ENCODE measurements at regions not wholly inside any gene's neighbourhood (a gene's known extent, or its start where the extent isn't known, plus 50 kb on each side); places are given as distances from the start of the nearest gene placed in this dataset.
"Not testable (repeated sequence)": the region's sequence is repeated elsewhere in the genome, so short reads cannot be mapped to it uniquely, and the experiment has no call there.

GRCh38 chr4:126468144-126468543 lies 1153.4 kb downstream of the FAT4 start:
- no peak for DNase-seq (ENCODE audit: low read depth)
- no peak overlapping the region for H3K4me3 ChIP-seq (ENCODE audit: low read depth, low read length)

DNA sequence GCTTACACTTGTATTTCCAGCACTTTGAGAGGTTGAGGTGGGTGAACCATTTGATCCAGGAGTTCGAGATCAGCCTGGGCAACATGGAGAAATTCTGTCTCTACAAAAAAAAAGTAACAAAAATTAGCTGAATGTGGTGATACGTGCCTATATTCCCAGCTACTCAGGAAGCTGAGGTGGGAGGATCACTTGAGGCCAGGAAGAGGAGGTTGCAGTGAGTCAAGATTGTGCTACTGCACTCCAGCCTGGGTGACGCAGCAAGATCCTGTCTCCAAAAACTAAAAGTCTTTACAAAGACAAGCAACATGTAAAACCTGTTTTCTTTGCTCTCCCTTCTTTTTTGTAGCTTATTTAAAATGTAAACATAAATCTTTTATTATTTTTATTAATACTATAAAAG lies 1156.1 kb downstream of the FAT4 start:
- H3K4me3 ChIP-seq (ENCODE audit: low read depth, low read length): no peak overlapping the region
- no peak for DNase-seq (ENCODE audit: low read depth)

- no peak overlapping the region for H3K4me3 ChIP-seq (ENCODE audit: low read depth, low read length)
- DNase-seq (ENCODE audit: low read depth): no peak
Observed at GRCh38 chr4:126475730-126476129, 1157.0 kb upstream of the INTU start.

GRCh38 chr4:126479709-126480108 lies 1153.0 kb upstream of the INTU start:
- no peak overlapping the region for H3K4me3 ChIP-seq (ENCODE audit: low read depth, low read length)
- DNase-seq (ENCODE audit: low read depth): no peak

DNA sequence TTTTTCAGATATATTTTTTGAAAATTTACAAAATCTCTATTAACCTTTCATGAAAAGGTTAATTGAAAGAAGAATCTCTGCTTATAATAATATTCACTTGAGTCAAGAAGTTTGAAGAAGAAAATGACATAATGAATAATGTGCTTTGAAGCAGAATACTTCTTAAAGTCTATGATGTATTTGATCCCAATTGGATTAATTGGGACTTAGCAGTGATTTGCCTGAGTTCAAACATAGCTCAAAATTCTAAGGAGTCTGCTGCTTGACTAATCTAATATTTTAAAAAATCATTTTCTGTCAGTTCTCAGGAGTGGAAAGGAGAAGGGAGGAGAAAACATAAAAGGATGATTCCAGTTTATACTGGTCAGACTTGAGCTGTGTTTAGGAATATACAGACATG lies 1150.4 kb upstream of the INTU start:
- H3K4me3 ChIP-seq (ENCODE audit: low read depth, low read length): no peak overlapping the region
- no peak for DNase-seq (ENCODE audit: low read depth)

- no peak for DNase-seq (ENCODE audit: low read depth)
- H3K4me3 ChIP-seq (ENCODE audit: low read depth, low read length): no peak overlapping the region
Observed at GRCh38 chr4:126486377-126486776, 1146.4 kb upstream of the INTU start.

GRCh38 chr4:126489826-126490463 lies 1142.8 kb upstream of the INTU start:
- no peak for DNase-seq (ENCODE audit: low read depth)
- no peak overlapping the region for H3K4me3 ChIP-seq (ENCODE audit: low read depth, low read length)

- no peak overlapping the region for H3K4me3 ChIP-seq (ENCODE audit: low read depth, low read length)
- DNase-seq (ENCODE audit: low read depth): no peak
Observed at GRCh38 chr4:126495163-126495752, 1137.5 kb upstream of the INTU start.

- no peak overlapping the region for H3K4me3 ChIP-seq (ENCODE audit: low read depth, low read length)
- DNase-seq (ENCODE audit: low read depth): no peak
Observed at GRCh38 chr4:126512979-126513378, 1119.8 kb upstream of the INTU start.

GRCh38 chr4:126513596-126513995 lies 1119.2 kb upstream of the INTU start:
- no peak overlapping the region for H3K4me3 ChIP-seq (ENCODE audit: low read depth, low read length)
- no peak for DNase-seq (ENCODE audit: low read depth)

- H3K4me3 ChIP-seq (ENCODE audit: low read depth, low read length): no peak overlapping the region
- DNase-seq (ENCODE audit: low read depth): no peak
Observed at GRCh38 chr4:126520731-126521130, 1112.0 kb upstream of the INTU start.

DNA sequence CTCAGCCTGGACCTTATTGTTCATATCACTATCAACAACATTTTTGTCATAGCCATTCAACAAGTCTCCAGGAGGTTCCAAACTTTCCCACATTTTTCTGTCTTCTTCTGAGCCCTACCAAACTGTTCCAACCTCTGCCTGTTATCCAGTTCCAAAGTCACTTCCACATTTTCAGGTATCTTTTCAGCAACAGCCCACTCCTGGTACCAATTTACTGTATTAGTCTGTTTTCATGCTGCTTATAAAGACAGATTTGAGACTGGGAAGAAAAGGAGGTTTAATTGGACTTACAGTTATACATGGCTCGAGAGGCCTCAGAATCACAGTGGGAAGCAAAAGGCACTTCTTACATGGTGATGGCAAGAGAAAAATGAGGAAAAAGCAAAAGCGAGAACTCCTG lies 1107.4 kb upstream of the INTU start:
- H3K4me3 ChIP-seq (ENCODE audit: low read depth, low read length); DNase-seq (ENCODE audit: low read depth): not testable (repeated sequence)

DNA sequence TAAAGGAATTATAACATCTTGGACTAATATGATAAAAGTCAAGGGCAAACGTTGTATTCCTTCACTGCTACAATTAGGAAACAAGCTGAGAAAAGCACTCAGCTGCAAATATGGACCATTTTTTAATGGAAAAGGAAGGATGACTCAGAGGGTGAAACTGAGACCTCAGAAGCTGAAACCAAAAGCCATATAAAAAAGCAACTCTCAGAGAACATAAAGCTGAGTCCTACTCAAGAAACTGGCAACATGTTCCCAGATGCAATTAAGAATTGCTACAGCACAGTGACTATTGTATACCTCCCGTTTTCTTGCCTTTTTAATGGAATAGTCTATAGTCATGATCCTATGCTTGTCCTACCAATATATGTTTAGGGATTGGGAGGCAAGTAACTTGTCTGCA lies 1106.4 kb upstream of the INTU start:
- H3K4me3 ChIP-seq (ENCODE audit: low read depth, low read length): no peak overlapping the region
- DNase-seq (ENCODE audit: low read depth): no peak

DNA sequence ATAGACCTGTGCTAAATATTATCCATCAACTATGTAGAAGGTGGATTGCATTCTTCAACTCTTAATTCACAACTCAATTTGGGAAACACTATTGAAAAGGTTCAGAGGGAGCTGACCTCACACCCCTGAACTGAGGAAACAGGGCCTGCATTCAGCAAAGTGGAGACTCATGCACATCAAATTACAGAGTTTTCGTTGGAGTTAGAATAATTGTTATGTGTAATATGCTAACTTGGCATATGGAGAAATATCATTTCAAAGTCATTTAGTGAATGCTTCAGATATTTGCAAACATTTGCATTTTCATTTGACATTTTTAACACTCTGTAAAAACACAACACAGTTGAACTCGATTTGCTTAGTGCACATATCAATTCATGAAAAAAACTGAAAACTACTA lies 1102.8 kb upstream of the INTU start:
- no peak for DNase-seq (ENCODE audit: low read depth)
- H3K4me3 ChIP-seq (ENCODE audit: low read depth, low read length): no peak overlapping the region

- H3K4me3 ChIP-seq (ENCODE audit: low read depth, low read length): no peak overlapping the region
Observed at GRCh38 chr4:126530996-126531585, 1101.7 kb upstream of the INTU start.

DNA sequence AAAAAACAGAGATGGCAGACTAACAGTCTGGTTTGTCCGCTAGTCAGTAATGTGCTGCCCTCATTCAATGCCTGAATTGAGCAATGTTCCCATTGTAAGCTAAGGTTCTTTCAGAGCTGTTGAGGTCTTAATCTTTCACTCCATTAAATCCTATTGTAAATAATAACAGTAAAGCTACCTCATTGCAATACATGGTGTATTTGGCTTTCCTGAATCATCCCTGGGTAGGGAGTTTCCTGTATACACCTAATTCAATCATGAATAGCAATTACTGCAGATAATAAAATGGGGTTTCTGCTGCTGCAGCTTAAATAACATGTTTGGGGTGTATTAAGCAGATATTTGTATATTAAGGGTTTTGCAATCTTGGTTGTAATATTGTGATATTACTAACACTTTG lies 1100.2 kb upstream of the INTU start:
- H3K4me3 ChIP-seq (ENCODE audit: low read depth, low read length): no peak overlapping the region
- no peak for DNase-seq (ENCODE audit: low read depth)

More at GRCh38 chr4:126530996-126531585, 1101.7 kb upstream of the INTU start:
- DNase-seq (ENCODE audit: low read depth): no peak

DNA sequence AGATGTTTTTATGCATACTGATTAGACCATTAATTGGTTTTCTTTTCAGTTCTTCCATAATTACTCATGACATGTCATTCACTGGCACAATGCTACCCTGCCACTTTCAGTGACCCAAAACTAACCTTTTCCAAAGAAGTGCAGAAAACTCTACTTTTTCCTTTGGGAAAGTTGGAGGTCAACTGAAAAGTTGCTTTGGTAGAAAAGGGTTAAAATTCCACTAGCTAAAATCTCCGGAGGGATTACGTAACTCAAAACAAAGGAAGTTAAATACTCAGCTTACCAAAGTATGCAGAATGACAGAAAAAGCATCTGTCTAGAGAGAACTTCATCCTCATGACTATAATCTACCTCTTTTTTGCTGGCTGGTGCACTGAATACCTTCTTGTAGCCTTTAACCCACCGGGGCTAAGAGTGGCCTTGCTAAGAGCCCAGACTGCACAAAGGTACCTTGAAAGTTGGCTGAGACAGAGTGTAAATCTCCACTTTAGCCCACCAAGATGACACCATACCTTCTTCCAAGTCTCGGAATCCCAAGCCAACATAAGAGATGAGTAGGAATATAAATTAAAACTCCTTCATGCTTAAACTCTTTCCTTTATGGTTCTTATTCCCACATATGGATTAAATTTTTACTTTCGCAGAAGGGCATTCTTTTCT lies 1099.5 kb upstream of the INTU start:
- DNase-seq (ENCODE audit: low read depth): no peak
- no peak overlapping the region for H3K4me3 ChIP-seq (ENCODE audit: low read depth, low read length)

- H3K4me3 ChIP-seq (ENCODE audit: low read depth, low read length): no peak overlapping the region
- no peak for DNase-seq (ENCODE audit: low read depth)
Observed at GRCh38 chr4:126539771-126540170, 1093.0 kb upstream of the INTU start.

DNA sequence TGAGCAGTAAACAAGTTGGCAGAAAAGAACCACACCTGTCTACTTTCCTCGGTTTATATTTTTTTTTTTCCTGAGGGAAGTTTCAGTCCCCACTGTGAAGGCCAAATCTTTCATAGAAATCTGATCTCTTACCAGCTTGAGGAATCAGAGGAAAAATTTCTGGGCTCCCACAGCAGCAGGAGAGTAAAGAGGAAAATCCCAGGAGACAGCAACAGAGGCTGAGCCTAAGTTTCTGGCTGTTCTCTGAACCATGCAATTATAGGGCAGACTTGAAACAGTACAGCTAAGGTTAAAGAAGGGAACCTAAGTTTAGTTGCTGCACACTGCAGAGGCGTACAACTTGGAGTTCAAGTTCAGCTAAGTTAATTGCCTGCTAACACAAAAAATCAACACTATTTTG lies 1090.9 kb upstream of the INTU start:
- no peak overlapping the region for H3K4me3 ChIP-seq (ENCODE audit: low read depth, low read length)
- DNase-seq (ENCODE audit: low read depth): peak; percentile 45

DNA sequence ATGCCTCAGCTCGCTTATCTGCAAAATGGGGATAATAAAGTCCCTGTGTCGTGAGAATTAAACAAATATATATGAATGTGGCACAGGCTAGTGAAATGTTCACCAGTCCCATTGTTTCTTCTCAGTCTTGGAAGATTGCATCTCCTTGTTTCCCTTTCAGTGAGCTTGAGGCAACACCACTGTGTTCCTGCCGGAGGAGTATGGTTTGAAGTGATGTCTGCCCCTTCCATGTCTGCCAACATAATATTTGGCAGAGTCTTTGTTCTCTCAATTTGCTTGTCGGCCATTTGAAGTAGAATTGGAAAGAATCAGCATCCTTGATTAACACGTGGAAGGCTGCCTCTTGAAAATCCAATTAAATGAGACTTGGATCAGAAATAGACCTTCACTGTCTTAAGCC lies 1088.5 kb upstream of the INTU start:
- DNase-seq (ENCODE audit: low read depth): no peak

GRCh38 chr4:126546197-126546596 lies 1086.6 kb upstream of the INTU start:
- H3K4me3 ChIP-seq (ENCODE audit: low read depth, low read length); DNase-seq (ENCODE audit: low read depth): not testable (repeated sequence)

More for the DNA sequence above, 1088.5 kb upstream of the INTU start:
- no peak overlapping the region for H3K4me3 ChIP-seq (ENCODE audit: low read depth, low read length)
